GM13976 (cell line): ENCODE measurements at regions not wholly inside any gene's neighbourhood (a gene's known extent, or its start where the extent isn't known, plus 50 kb on each side); places are given as distances from the start of the nearest gene placed in this dataset.

Source experiments
- DNase-seq: peaks from one replicate; pipeline ENCODE4 v3.0.0; 2012; ENCODE audit warnings: low spot score
- CTCF ChIP-seq: IDR thresholded peaks from 2 replicates; pipeline ENCODE4 v1.5.1; 2012; ENCODE audit warnings: borderline replicate concordance, mild to moderate bottlenecking; ENCODE audit not compliant: insufficient read depth; ENCODE audit errors: extremely low read depth, missing control alignments, control extremely low read depth
- in situ Hi-C: fragments of 300-500 bp; cut with MboI; formaldehyde crosslinking; loops from one replicate; pipeline ENCODE4 v1.12.0; 2022; ENCODE audit warnings: low sequenced_read_pairs, mixed read lengths, inconsistent platforms; ENCODE audit not compliant: unreplicated experiment

GRCh38 chr18:55744206-55744605, 156.2 kb upstream of the TCF4 start:
- no peak for DNase-seq
- in situ Hi-C loops, result no loop called here
- no peak for TF ChIP-seq CTCF

GRCh38 chr18:55743736-55744135, 155.7 kb upstream of the TCF4 start:
- TF ChIP-seq CTCF, result no peak
- DNase-seq, result no peak
- in situ Hi-C loops, result no loop called here

- TF ChIP-seq CTCF, result no peak
- in situ Hi-C loops, result no loop called here
- DNase-seq, result no peak
Observed at GRCh38 chr18:55743133-55743532, 155.1 kb upstream of the TCF4 start.

- TF ChIP-seq CTCF, result no peak
- no peak for DNase-seq
- in situ Hi-C loops, result no loop called here
Observed at GRCh38 chr18:55739488-55739887, 151.5 kb upstream of the TCF4 start.

- no peak for TF ChIP-seq CTCF
- DNase-seq, result no peak
- in situ Hi-C loops, result no loop called here
Observed at GRCh38 chr18:55738483-55739114, 150.6 kb upstream of the TCF4 start.

GRCh38 chr18:55737781-55738468, 149.9 kb upstream of the TCF4 start:
- no peak for DNase-seq
- TF ChIP-seq CTCF, result no peak
- in situ Hi-C loops, result no loop called here
